SH-SY5Y (cell line): ENCODE measurements at regions not wholly inside any gene's neighbourhood (a gene's known extent, or its start where the extent isn't known, plus 50 kb on each side); places are given as distances from the start of the nearest gene placed in this dataset.

ENCODE experiments used
- GATA2 ChIP-seq: IDR thresholded peaks from 2 replicates; pipeline ENCODE4 v1.6.1; 2011; ENCODE audit warnings: mild to moderate bottlenecking, low read depth, low read length
- GATA3 ChIP-seq: IDR thresholded peaks from 2 replicates; pipeline ENCODE4 v1.6.1; 2011; ENCODE audit warnings: low read depth, mild to moderate bottlenecking, low read length, moderate library complexity

DNA sequence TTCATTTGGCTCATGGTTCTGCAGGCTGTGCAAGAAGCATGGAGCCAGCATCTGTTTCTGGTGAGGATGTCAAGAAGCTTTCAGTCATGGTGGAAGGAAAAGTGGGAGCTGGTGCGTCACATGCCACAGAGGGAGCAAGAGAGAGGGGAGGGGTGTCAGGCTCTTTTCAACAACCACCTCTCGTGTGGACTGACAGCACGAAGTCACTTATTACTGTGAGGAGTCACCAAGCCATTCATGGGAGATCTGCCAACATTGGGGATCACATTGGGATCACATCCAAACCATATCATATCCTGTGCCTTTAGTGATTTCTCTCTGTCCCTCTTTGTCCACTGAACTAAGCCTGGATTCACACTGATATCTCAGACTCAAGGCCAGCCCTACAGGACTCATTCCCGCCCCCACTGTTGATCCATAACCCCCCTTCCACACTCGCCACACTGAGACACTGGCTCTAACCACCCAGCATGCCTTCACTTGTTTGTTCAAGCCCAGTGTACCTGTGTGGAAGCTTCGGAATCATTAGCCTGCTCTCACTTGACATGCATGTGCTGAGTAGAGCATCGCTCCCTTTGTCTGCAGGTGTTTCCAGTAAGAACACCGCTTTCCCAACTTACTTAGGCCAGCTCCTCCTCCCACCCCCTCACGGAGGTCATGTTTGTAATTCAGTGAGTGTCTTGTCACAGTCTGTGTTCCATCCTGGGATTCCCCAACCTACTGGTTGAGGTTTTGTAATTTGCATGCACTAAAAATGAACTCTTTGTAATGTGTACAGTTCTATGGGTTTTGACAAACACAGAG lies 132.2 kb downstream of the KLF13 start:
- TF ChIP-seq GATA3 (no peak), GATA2 (no peak)
